Nephron (organoid): ENCODE measurements at regions not wholly inside any gene's neighbourhood (a gene's known extent, or its start where the extent isn't known, plus 50 kb on each side); places are given as distances from the start of the nearest gene placed in this dataset.

Experiments used
- H3K27ac Mint-ChIP-seq, 3 experiments: 2 replicates each; pipeline ENCODE4 v1.8.0; 2020; ENCODE audit warnings: mixed read lengths in 3 of 3, mild to moderate bottlenecking in 2 of 3, moderate library complexity in 1 of 3
- H3K27me3 Mint-ChIP-seq: 2 replicates; pipeline ENCODE4 v1.8.0; 2021; ENCODE audit warnings: low read depth, mild to moderate bottlenecking, moderate library complexity, mixed read lengths
- H3K36me3 Mint-ChIP-seq: 2 replicates; pipeline ENCODE4 v1.8.0; 2020; ENCODE audit warnings: low read depth, mixed read lengths
- H3K4me1 Mint-ChIP-seq: 2 replicates; pipeline ENCODE4 v1.8.0; 2020; ENCODE audit warnings: mixed read lengths
- H3K4me3 Mint-ChIP-seq, 3 experiments: 2 replicates each; pipeline ENCODE4 v1.8.0; 2020; ENCODE audit warnings: mild to moderate bottlenecking in 3 of 3, mixed read lengths in 3 of 3, moderate library complexity in 2 of 3
- H3K9me3 Mint-ChIP-seq: 2 replicates; pipeline ENCODE4 v1.8.0; 2020; ENCODE audit warnings: mixed read lengths
- CTCF ChIP-seq, 3 experiments: fragments of 200-600 bp; sonication (generic); IDR thresholded peaks; one replicate each; pipeline ENCODE4 v1.5.0; 2021; ENCODE audit warnings: antibody characterized with exemption in 3 of 3; ENCODE audit not compliant: unreplicated experiment in 3 of 3

GRCh38 chr4:121236353-121237068 is 72.4 kb upstream of the TNIP3 start:
- no peak for TF ChIP-seq CTCF (IDR thresholded peaks at IDR 0.05; ENCODE audit: unreplicated experiment in 3 of 3)
- no peaks in the 10 kb centered on the region for H3K36me3 Mint-ChIP-seq
- peaks cover 22% of the 10 kb centered on the region for H3K4me1 Mint-ChIP-seq
- H3K4me3 Mint-ChIP-seq = no peak overlapping the region
- H3K27me3 Mint-ChIP-seq = no peaks in the 10 kb centered on the region
- peaks cover 3% of the 10 kb centered on the region for H3K9me3 Mint-ChIP-seq
- H3K27ac Mint-ChIP-seq = no peak overlapping the region

- Mint-ChIP-seq H3K9me3 (peaks cover 3% of the 10 kb centered on the region), H3K27ac (peak overlapping the region in 1 of 3 experiments; percentile 13), H3K27me3 (no peaks in the 10 kb centered on the region), H3K36me3 (no peaks in the 10 kb centered on the region), H3K4me3 (no peak overlapping the region), H3K4me1 (peaks cover 33% of the 10 kb centered on the region)
- no peak for TF ChIP-seq CTCF (IDR thresholded peaks at IDR 0.05; ENCODE audit: unreplicated experiment in 3 of 3)
These were observed 69.9 kb upstream of the TNIP3 start for GRCh38 chr4:121233982-121234381.

- Mint-ChIP-seq H3K9me3 (no peaks in the 10 kb centered on the region), H3K27ac (no peak overlapping the region), H3K27me3 (no peaks in the 10 kb centered on the region), H3K4me3 (no peak overlapping the region), H3K36me3 (no peaks in the 10 kb centered on the region), H3K4me1 (peaks cover 28% of the 10 kb centered on the region)
- TF ChIP-seq CTCF (IDR thresholded peaks at IDR 0.05; ENCODE audit: unreplicated experiment in 3 of 3) = no peak
These were observed 65.9 kb upstream of the TNIP3 start for GRCh38 chr4:121229993-121230392.

- Mint-ChIP-seq H3K27me3 (no peaks in the 10 kb centered on the region), H3K4me1 (peaks cover 28% of the 10 kb centered on the region), H3K27ac (peak overlapping the region in 1 of 3 experiments; percentile 40), H3K9me3 (no peaks in the 10 kb centered on the region), H3K36me3 (no peaks in the 10 kb centered on the region), H3K4me3 (no peak overlapping the region)
- no peak for TF ChIP-seq CTCF (IDR thresholded peaks at IDR 0.05; ENCODE audit: unreplicated experiment in 3 of 3)
These were observed 64.7 kb upstream of the TNIP3 start for GRCh38 chr4:121228848-121229247.

- H3K36me3 Mint-ChIP-seq = no peaks in the 10 kb centered on the region
- H3K4me3 Mint-ChIP-seq = no peak overlapping the region
- peak in 1 of 3 experiments; percentile 30 for TF ChIP-seq CTCF (IDR thresholded peaks at IDR 0.05; ENCODE audit: unreplicated experiment in 3 of 3)
- H3K4me1 Mint-ChIP-seq = peaks cover 24% of the 10 kb centered on the region
- H3K27me3 Mint-ChIP-seq = no peaks in the 10 kb centered on the region
- no peaks in the 10 kb centered on the region for H3K9me3 Mint-ChIP-seq
- peak overlapping the region; percentile 36 to 78 (median 76) for H3K27ac Mint-ChIP-seq
These were observed 63.2 kb upstream of the TNIP3 start for GRCh38 chr4:121227341-121227792.

- H3K27me3 Mint-ChIP-seq = no peaks in the 10 kb centered on the region
- H3K9me3 Mint-ChIP-seq = no peaks in the 10 kb centered on the region
- no peaks in the 10 kb centered on the region for H3K36me3 Mint-ChIP-seq
- no peak overlapping the region for H3K4me3 Mint-ChIP-seq
- H3K4me1 Mint-ChIP-seq = peaks cover 17% of the 10 kb centered on the region
- no peak for TF ChIP-seq CTCF (IDR thresholded peaks at IDR 0.05; ENCODE audit: unreplicated experiment in 3 of 3)
- H3K27ac Mint-ChIP-seq = peak overlapping the region in 1 of 3 experiments; percentile 7
These were observed 62.2 kb upstream of the TNIP3 start for GRCh38 chr4:121226362-121226761.
